ENCODE measurements at regions not wholly inside any gene's neighbourhood (a gene's known extent, or its start where the extent isn't known, plus 50 kb on each side); places are given as distances from the start of the nearest gene placed in this dataset.
"Not testable (repeated sequence)": the region's sequence is repeated elsewhere in the genome, so short reads cannot be mapped to it uniquely, and the experiment has no call there.

DNA sequence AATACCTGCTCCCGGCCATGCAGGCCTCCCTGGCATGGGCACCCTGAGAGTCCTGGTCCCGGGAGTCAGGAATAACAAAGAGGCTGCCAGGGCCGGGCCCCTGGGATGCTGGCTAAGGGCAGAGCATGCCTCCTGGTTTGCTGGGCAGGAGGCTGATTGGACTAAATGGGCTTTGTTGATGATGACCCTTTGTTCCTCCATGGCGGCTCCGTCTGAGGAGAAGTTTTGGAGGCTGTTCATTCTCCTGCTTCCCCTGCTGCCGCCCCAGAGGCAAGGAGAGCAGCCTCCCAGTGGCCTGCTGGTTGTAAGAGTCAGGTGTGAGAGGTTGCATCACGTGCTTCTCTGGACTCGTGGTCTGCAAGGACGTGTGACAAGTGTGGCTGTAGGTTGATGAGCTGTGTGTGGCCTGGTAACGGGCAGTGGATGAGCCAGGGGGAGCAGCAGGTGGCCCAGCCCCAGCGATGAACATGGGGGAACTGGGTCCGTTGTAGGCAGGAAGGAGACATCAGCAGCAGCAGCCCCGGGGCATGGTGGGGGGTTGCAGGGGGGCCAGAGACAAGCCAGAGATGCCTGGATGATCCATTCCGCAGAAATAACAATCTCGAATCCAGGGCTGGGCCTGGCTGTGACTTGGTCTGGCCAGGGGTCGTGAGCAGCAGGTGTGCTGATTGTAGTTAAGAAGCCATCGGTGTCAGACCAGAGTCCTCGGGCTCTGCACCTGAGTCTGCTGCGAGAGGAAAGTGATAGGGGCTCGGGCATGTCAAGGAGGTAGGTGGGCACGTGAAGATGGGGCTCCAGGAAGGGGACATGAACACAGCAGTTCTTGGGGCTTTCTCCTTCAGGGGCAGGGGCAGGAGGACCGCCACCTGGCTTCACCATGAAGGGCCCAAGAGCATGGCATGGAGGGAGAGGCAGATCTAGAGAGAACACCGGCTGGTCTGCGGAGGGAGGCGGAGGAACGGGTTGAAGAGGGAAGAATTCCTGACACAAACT lies 101.4 kb downstream of the TNFRSF13B start:
- no TSS peak for BruUV-seq (replicated peaks)
- no peaks in the 10 kb centered on the region for H3K9me3 Mint-ChIP-seq (ENCODE audit: unreplicated experiment)
- H3K27ac Mint-ChIP-seq (ENCODE audit: low read depth, unreplicated experiment) = no peak overlapping the region
- TF ChIP-seq, protein P1, sequence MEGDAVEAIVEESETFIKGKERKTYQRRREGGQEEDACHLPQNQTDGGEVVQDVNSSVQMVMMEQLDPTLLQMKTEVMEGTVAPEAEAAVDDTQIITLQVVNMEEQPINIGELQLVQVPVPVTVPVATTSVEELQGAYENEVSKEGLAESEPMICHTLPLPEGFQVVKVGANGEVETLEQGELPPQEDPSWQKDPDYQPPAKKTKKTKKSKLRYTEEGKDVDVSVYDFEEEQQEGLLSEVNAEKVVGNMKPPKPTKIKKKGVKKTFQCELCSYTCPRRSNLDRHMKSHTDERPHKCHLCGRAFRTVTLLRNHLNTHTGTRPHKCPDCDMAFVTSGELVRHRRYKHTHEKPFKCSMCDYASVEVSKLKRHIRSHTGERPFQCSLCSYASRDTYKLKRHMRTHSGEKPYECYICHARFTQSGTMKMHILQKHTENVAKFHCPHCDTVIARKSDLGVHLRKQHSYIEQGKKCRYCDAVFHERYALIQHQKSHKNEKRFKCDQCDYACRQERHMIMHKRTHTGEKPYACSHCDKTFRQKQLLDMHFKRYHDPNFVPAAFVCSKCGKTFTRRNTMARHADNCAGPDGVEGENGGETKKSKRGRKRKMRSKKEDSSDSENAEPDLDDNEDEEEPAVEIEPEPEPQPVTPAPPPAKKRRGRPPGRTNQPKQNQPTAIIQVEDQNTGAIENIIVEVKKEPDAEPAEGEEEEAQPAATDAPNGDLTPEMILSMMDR (IDR thresholded peaks at IDR 0.05; ENCODE audit: unreplicated experiment) = no peak
- no peak for DNase-seq (ENCODE audit: unreplicated experiment)
- ChIA-PET CTCF (interaction anchor here (0.6 kb wide), 1 partner anchor 125 kb away, joined by 3 read pairs; no protein-coding TSS in a partner anchor), POLR2A (no interaction called here)
- H3K27me3 Mint-ChIP-seq (ENCODE audit: insufficient read depth, unreplicated experiment) = no peaks in the 10 kb centered on the region
- H3K4me3 Mint-ChIP-seq (ENCODE audit: unreplicated experiment) = no peak overlapping the region
- intact Hi-C loops (cut with micrococcal nuclease) = no loop called here
- H3K36me3 Mint-ChIP-seq (ENCODE audit: insufficient read depth, unreplicated experiment) = peaks cover 6% of the 10 kb centered on the region
- H3K4me1 Mint-ChIP-seq (ENCODE audit: insufficient read depth, unreplicated experiment) = peaks cover 8% of the 10 kb centered on the region

DNA sequence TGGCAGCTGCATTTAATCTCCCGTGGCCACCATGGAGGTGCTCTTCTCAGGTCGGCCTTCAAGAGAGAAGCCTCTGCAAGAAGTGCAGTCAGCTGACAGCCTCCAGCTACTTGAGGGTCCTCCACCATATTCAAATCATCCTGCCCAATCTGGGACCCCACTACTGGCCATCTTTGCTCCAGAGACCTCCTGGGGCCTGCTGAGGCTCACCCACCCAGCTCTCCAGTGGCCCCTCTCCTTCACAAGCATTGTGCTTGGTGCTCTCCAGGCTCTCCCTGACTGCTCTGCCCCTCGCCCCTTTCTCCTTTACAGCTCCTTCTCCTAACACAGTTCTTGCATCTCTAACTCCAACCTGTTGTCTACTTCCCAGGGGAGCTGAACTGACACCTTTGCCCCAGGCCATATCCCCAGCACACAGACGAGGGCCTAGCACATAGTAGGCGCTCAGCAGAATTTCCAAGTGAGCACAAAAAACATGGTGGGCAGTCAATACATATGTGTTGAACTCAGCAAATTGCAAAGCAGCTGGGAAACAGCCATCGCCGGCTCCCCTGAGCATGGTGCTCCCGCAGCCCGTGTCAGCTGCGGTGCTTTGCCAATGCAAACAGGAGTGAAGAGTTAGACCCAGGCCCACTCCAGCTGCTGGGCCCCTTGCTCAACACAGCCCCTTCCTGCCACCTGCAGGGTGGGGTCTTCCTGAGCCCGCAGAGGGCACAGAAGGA lies 102.2 kb downstream of the TNFRSF13B start:
- H3K4me1 Mint-ChIP-seq (ENCODE audit: insufficient read depth, unreplicated experiment); BruUV-seq (replicated peaks); H3K27ac Mint-ChIP-seq (ENCODE audit: low read depth, unreplicated experiment); DNase-seq (ENCODE audit: unreplicated experiment); H3K4me3 Mint-ChIP-seq (ENCODE audit: unreplicated experiment); H3K36me3 Mint-ChIP-seq (ENCODE audit: insufficient read depth, unreplicated experiment); POLR2A ChIA-PET; H3K27me3 Mint-ChIP-seq (ENCODE audit: insufficient read depth, unreplicated experiment); H3K9me3 Mint-ChIP-seq (ENCODE audit: unreplicated experiment); intact Hi-C loops (cut with micrococcal nuclease): not testable (repeated sequence)
- CTCF ChIA-PET = interaction anchor here (0.6 kb wide), 1 partner anchor 126 kb away, joined by 3 read pairs; no protein-coding TSS in a partner anchor

DNA sequence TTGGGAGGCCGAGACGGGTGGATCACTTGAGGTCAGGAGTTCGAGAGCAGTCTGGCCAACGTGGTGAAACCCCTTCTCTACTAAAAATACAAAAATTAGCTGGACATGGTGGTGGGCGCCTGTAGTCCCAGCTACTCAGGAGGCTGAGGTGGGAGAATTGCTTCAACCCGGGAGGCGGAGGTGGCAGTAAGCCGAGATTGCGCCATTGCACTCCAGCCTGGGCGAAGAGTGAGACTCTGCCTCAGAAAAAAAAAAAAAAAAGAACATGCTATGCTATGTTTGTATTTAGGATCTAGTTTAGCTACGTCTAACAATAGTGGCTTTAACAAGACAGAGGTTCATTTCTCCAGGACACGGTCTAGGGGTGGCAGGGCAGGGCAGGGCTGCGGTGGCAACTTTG lies 103.3 kb downstream of the TNFRSF13B start:
- BruUV-seq (replicated peaks); intact Hi-C loops (cut with micrococcal nuclease): not testable (repeated sequence)
- CTCF ChIA-PET = interaction anchor here (0.7 kb wide), 1 partner anchor 321 kb away, joined by 4 read pairs; no protein-coding TSS in a partner anchor

DNA sequence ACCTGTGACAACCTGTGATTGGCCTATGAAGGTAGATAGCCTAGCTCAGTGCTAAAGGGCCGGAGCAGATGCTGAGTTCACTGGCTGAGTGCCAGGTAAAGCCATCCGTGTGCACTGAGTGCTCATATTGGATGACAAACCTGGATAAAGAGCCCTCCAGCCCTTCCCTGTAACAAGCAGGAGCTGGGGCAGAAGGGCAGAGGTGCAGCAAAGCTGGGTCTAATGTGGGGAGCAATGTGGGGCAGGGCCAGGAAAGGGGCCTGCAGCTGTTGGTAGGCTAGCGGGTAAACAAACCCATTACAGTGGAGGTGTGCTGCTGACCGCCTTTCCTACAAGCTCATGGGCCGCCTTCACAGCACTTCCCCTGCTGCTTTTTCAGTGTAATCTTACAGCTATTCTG lies 104.4 kb downstream of the TNFRSF13B start:
- H3K36me3 Mint-ChIP-seq (ENCODE audit: insufficient read depth, unreplicated experiment); H3K4me3 Mint-ChIP-seq (ENCODE audit: unreplicated experiment); CTCF ChIA-PET; H3K4me1 Mint-ChIP-seq (ENCODE audit: insufficient read depth, unreplicated experiment); H3K27me3 Mint-ChIP-seq (ENCODE audit: insufficient read depth, unreplicated experiment); intact Hi-C loops (cut with micrococcal nuclease); H3K9me3 Mint-ChIP-seq (ENCODE audit: unreplicated experiment); BruUV-seq (replicated peaks); POLR2A ChIA-PET; DNase-seq (ENCODE audit: unreplicated experiment); H3K27ac Mint-ChIP-seq (ENCODE audit: low read depth, unreplicated experiment): not testable (repeated sequence)

More for the DNA sequence above, 103.3 kb downstream of the TNFRSF13B start:
- POLR2A ChIA-PET; DNase-seq (ENCODE audit: unreplicated experiment); H3K4me3 Mint-ChIP-seq (ENCODE audit: unreplicated experiment); H3K27me3 Mint-ChIP-seq (ENCODE audit: insufficient read depth, unreplicated experiment); H3K27ac Mint-ChIP-seq (ENCODE audit: low read depth, unreplicated experiment); H3K4me1 Mint-ChIP-seq (ENCODE audit: insufficient read depth, unreplicated experiment); H3K36me3 Mint-ChIP-seq (ENCODE audit: insufficient read depth, unreplicated experiment); H3K9me3 Mint-ChIP-seq (ENCODE audit: unreplicated experiment): not testable (repeated sequence)

DNA sequence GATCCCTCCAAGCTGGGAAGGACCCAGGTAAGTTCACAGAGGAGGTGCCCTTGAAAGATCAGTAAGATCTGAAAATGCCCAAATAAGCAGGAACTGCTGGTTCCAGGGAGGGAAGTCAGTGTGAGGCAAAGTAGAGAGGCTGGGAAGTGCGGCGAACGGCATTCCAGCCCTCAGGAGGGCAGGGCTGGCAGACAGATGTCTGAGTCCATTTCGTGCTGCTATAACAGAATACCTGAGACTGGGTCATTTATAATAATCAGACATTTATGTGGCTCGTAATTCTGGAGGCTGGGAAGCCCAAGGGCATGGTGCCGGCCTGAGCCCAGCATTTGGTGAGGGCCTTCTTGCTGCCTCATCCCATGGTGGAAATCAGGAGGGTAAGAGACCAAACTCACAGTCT lies 105.1 kb downstream of the TNFRSF13B start:
- DNase-seq (ENCODE audit: unreplicated experiment); H3K36me3 Mint-ChIP-seq (ENCODE audit: insufficient read depth, unreplicated experiment); POLR2A ChIA-PET; H3K27ac Mint-ChIP-seq (ENCODE audit: low read depth, unreplicated experiment); CTCF ChIA-PET; intact Hi-C loops (cut with micrococcal nuclease); H3K4me1 Mint-ChIP-seq (ENCODE audit: insufficient read depth, unreplicated experiment); H3K9me3 Mint-ChIP-seq (ENCODE audit: unreplicated experiment); H3K27me3 Mint-ChIP-seq (ENCODE audit: insufficient read depth, unreplicated experiment); BruUV-seq (replicated peaks); H3K4me3 Mint-ChIP-seq (ENCODE audit: unreplicated experiment): not testable (repeated sequence)
